Smooth muscle cell (in vitro differentiated cells): ENCODE measurements at regions not wholly inside any gene's neighbourhood (a gene's known extent, or its start where the extent isn't known, plus 50 kb on each side); places are given as distances from the start of the nearest gene placed in this dataset.

Experiments used
- DNase-seq: peaks from one replicate; lab custom pipeline; 2025; ENCODE audit not compliant: unreplicated experiment; lab: John Stamatoyannopoulos, UW
- H2AFZ ChIP-seq: fragments of 200-600 bp; sonication (generic); 2 replicates; pipeline ENCODE4 v1.6.0; 2016; ENCODE audit warnings: antibody characterized with exemption, low read depth, mild to moderate bottlenecking
- H3F3A ChIP-seq: fragments of 200-600 bp; sonication (generic); 2 replicates; pipeline ENCODE4 v1.6.0; 2017; ENCODE audit warnings: antibody characterized with exemption, low read depth
- H3K27ac ChIP-seq: fragments of 200-600 bp; sonication (generic); 2 replicates; pipeline ENCODE4 v1.5.1; 2016; ENCODE audit warnings: low read depth, mild to moderate bottlenecking
- H3K27me3 ChIP-seq: fragments of 200-600 bp; sonication (generic); 2 replicates; pipeline ENCODE4 v1.6.1; 2016; ENCODE audit warnings: low read depth, mild to moderate bottlenecking
- H3K36me3 ChIP-seq: fragments of 200-600 bp; sonication (generic); 2 replicates; pipeline ENCODE4 v1.5.1; 2016; ENCODE audit warnings: low read depth
- H3K4me1 ChIP-seq: fragments of 200-600 bp; sonication (generic); 2 replicates; pipeline ENCODE4 v1.5.1; 2016; ENCODE audit warnings: low read depth
- H3K4me2 ChIP-seq: fragments of 200-600 bp; sonication (generic); 2 replicates; pipeline ENCODE4 v1.6.0; 2016; ENCODE audit warnings: mild to moderate bottlenecking
- H3K4me3 ChIP-seq: fragments of 200-600 bp; sonication (generic); 2 replicates; pipeline ENCODE4 v1.5.1; 2016; ENCODE audit warnings: mild to moderate bottlenecking
- H3K79me2 ChIP-seq: fragments of 200-600 bp; sonication (generic); 2 replicates; pipeline ENCODE4 v1.6.0; 2016; ENCODE audit warnings: low read depth, mild to moderate bottlenecking
- H3K9ac ChIP-seq: fragments of 200-600 bp; sonication (generic); 2 replicates; pipeline ENCODE4 v1.6.0; 2016; ENCODE audit warnings: low read depth
- H3K9me3 ChIP-seq: fragments of 200-600 bp; sonication (generic); replicated peaks from 2 replicates; pipeline ENCODE4 v1.5.1; 2016; ENCODE audit warnings: low read depth
- H4K20me1 ChIP-seq: fragments of 200-600 bp; sonication (generic); 2 replicates; pipeline ENCODE4 v1.6.0; 2016; ENCODE audit warnings: low read depth
- CTCF ChIP-seq: fragments of 200-600 bp; sonication (generic); IDR thresholded peaks from 2 replicates; pipeline ENCODE4 v1.5.1; 2017; ENCODE audit warnings: borderline replicate concordance, mild to moderate bottlenecking, antibody characterized with exemption; ENCODE audit not compliant: insufficient read depth, poor library complexity, severe bottlenecking
- WGBS: methylation state at CpG from one replicate; pipeline ENCODE4 v1.1.7; 2016; ENCODE audit warnings: low lambda C conversion rate; 5-methylcytosine and 5-hydroxymethylcytosine counted together

GRCh38 chr7:21175714-21176113, 252.2 kb upstream of the SP4 start:
- DNase-seq, result no peak
- Histone ChIP-seq H3K4me2 (no peak overlapping the region), H3K27ac (no peak overlapping the region), H3K9ac (no peak overlapping the region), H3K4me3 (no peak overlapping the region), H3K36me3 (no peaks in the 10 kb centered on the region), H2AFZ (no peak overlapping the region), H4K20me1 (no peaks in the 10 kb centered on the region), H3F3A (no peaks in the 10 kb centered on the region), H3K4me1 (peaks cover 10% of the 10 kb centered on the region), H3K27me3 (peaks cover 25% of the 10 kb centered on the region), H3K79me2 (no peaks in the 10 kb centered on the region), H3K9me3 (no peaks in the 10 kb centered on the region)
- no peak for TF ChIP-seq CTCF
- WGBS, result 80% methylated on average over 1 of the region's 1 CpG

GRCh38 chr7:21184942-21185652, 242.8 kb upstream of the SP4 start:
- DNase-seq, result no peak
- Histone ChIP-seq H3K27ac (no peak overlapping the region), H4K20me1 (no peaks in the 10 kb centered on the region), H3K36me3 (no peaks in the 10 kb centered on the region), H3K4me1 (peaks cover 5% of the 10 kb centered on the region), H2AFZ (no peak overlapping the region), H3K4me2 (no peak overlapping the region), H3K9me3 (no peaks in the 10 kb centered on the region), H3K4me3 (no peak overlapping the region), H3K27me3 (peaks cover 4% of the 10 kb centered on the region), H3K79me2 (no peaks in the 10 kb centered on the region), H3F3A (no peaks in the 10 kb centered on the region), H3K9ac (no peak overlapping the region)
- WGBS, result 47% methylated on average over 6 of the region's 6 CpGs
- TF ChIP-seq CTCF, result no peak

GRCh38 chr7:21185653-21186265, 242.1 kb upstream of the SP4 start:
- TF ChIP-seq CTCF, result no peak
- H3K4me1 ChIP-seq, result peaks cover 5% of the 10 kb centered on the region
- H3K4me3 ChIP-seq, result no peak overlapping the region
- 79% methylated on average over 6 of the region's 6 CpGs for WGBS
- H4K20me1 ChIP-seq, result no peaks in the 10 kb centered on the region
- peaks cover 4% of the 10 kb centered on the region for H3K27me3 ChIP-seq
- H3K79me2 ChIP-seq, result no peaks in the 10 kb centered on the region
- DNase-seq, result no peak
- H3K27ac ChIP-seq, result no peak overlapping the region
- no peaks in the 10 kb centered on the region for H3K9me3 ChIP-seq
- no peak overlapping the region for H3K9ac ChIP-seq
- H3K36me3 ChIP-seq, result no peaks in the 10 kb centered on the region
- H3K4me2 ChIP-seq, result no peak overlapping the region
- H2AFZ ChIP-seq, result no peak overlapping the region
- H3F3A ChIP-seq, result no peaks in the 10 kb centered on the region
